HL-60/S4 treated with retinoic acid at 250 ng/mL for 4 days and 3 days (cell line): ENCODE measurements at regions not wholly inside any gene's neighbourhood (a gene's known extent, or its start where the extent isn't known, plus 50 kb on each side); places are given as distances from the start of the nearest gene placed in this dataset.
"Not testable (repeated sequence)": the region's sequence is repeated elsewhere in the genome, so short reads cannot be mapped to it uniquely, and the experiment has no call there.

Experiments used
- in situ Hi-C: fragments of 300-500 bp; cut with MboI; formaldehyde crosslinking; loops from 2 replicates; pipeline ENCODE4 v1.7.0; 2022; ENCODE audit warnings: low sequenced_read_pairs

DNA sequence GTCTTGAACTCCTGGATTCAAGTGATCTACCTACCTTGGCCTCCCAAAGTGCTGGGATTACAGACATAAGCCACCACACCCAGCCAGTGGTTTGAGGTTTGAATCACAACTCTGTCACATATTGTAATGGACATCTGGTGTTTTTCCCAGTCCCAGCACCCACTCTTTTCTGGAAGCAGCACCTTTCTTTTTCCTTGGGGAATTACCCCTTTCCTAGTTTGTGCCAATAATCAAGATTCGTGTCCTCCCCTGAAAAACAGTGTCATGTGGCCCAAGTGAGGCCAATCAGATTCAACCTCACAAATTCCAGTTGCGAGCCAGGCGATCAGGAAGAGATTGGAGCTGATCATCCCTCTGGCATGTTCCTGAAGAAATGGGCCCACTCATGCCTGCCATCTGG is 71.7 kb upstream of the SGK1 start:
- in situ Hi-C loops: no loop called here

DNA sequence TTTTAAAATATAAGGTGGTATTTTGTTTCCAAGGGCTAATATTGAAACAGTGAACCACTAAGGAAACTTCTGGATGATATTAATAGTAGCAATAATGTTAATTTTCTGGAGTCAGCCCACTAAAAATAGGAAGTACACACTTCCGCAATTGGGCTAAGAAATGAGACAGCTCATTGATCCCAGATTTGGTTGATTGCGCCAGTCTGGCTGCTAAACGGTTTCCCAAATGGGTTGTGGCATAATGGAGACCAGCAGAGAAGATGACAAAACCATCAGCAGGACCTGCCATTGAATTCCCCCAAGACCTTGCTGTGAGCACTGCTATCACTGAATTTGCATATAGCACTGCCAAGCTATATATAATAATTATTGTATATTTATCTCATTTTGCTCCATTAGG is 71.2 kb upstream of the SGK1 start:
- in situ Hi-C loops: no loop called here

DNA sequence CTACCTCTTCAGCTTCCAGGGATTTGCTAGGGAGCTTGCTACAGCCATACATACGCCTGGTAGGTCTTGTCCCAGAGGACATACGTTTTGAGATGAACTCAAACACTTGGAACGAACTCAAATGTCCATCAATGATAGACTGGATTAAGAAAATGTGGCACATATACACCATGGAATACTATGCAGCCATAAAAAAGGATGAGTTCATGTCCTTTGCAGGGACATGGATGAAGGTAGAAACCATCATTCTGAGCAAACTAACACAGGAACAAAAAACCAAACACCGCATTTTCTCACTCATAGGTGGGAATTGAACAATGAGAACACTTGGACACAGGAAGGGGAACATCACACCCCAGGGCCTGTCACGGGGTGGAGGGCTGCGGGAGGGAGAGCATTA is 68.6 kb upstream of the SGK1 start:
- in situ Hi-C loops: not testable (repeated sequence)

DNA sequence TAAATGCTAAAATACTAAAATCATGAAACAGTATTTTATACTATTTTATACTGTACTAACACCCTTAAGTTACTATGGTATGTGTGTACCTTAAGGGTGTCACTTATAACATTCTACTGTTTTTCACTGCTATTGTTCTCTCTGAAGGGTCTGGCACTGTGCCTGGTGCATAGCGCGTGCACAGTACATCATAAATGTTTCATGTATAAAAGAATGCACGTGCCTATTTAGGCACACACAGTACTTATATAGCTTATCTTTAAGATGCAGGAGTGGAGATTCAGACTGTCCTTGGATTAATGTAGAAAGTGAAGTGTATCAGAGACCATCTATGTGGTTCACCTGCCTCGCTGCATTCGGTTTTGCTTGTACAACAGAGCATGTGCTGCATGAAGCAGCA is 64.0 kb upstream of the SGK1 start:
- in situ Hi-C loops: no loop called here

DNA sequence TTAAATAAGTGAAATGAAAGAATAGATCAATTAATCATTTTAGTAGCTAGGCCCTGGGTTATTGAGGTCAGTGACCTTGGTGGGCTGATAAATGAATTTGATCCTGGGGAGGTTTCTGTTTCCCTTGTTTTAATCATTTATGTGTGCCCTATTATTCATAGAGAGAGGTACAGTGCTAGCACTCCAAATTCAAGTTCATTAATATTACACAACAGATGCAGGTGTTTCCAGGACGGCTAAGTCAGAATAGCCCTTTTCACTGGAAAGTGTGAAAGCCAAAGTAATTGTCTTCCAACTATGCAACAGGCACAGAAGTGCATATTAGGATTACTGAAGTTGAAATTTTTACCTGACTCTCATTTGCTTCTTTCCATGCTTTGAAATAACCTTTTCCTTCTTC is 61.7 kb upstream of the SGK1 start:
- in situ Hi-C loops: no loop called here

DNA sequence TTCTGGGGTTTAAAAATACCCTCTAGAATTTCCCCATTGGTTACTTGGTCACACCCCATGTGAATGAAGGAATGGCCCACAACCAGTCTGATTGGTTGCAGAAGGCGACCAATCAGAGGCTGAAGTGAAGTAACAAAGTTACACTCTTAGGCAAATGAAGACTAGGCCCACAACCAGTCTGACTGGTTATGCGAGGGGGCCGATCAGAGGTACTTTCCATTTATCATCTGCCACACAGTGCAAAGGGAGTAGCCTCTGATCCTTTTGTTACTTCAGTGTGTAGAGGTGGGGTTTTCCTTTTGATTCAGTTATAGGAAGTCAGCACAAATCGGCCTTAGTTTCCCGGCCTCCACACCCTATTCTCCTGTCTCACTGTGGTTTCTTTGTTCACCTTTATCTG is 61.2 kb upstream of the SGK1 start:
- in situ Hi-C loops: no loop called here

DNA sequence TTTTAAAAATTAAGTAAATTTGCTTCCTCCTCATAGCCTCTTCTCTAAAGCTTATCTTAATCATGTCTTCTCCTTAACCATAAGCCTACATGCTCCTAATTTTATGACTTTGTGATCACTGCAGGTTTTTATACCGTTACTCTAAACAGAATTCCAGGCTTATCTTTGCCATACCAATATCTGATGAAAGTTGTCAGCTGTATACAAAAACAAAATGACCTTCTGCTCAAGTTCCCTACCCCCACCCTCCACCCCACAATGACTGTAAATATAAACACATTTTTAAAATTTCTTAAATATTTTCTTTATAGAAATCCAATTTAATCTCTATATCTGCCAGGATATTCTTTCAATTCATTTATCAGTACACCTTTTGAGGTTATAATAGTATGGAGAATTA is 60.5 kb upstream of the SGK1 start:
- in situ Hi-C loops: no loop called here

DNA sequence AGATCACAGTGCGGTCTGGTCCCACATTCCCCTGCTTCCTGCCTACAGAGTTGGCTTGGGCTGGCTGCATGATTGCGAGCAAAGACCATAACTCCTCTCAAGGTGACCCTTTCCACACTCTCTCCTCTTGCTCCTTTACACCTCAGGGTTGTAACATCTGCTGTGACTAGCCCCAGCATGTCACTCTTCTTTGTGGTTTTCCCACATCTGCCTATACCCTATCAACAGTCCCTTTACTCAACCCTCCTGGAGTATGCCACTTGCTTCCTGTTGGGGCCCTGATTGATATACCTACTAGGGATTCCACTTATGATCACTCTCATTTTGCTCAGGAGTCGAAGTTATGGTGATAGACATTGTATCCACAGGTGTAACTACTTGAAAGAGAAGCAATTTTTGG is 58.9 kb upstream of the SGK1 start:
- in situ Hi-C loops: no loop called here

DNA sequence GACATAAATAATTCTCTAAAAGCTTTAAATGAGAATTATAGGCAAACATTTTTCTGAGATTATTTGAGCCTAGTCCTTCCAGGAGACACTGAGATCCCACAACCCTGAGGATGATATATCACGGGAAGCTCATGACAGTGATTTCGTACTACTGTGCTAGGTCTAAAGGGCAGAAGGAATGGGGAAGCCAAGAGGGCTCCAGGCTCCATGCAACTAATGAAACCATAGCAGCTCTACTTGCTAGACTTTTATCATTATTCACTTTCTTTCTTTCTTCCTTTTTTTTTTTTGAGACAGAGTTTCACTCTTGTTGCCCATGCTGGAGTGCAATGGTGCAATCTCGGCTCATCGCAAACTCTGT is 57.3 kb upstream of the SGK1 start:
- in situ Hi-C loops: no loop called here

DNA sequence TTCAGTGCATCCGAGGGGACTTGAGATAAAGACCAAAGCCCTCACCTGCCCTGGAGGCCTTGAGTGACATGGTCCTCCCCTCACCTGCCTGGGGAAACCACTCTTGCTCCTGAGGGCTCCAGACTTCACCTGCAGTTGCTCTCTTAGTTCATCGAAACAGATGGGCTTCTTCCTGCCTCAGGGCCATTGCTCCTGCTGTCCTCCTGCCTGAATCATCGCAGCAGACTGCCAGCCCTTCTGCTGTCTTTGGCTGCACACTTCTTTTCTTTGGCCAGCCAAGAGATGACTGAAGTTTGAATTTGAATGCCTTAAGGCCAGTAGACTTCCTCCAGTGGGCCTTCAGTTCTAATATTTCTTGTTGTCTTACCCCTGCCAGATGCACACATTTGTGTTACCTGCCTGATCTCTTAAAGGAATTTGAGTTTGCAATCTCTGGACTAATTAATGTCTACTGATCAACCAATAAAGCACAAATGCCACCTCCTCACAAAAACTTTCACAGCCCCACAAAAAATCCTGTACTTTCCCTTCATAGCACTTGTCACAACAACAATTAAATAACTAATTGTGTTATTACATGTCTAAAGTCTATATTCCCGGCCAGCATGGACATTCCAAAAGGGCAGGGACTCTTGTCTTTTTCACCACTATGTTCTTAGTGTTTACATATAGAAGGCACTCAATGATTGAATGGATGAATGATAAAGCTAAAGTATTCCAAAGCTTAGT is 56.7 kb upstream of the SGK1 start:
- in situ Hi-C loops: no loop called here

DNA sequence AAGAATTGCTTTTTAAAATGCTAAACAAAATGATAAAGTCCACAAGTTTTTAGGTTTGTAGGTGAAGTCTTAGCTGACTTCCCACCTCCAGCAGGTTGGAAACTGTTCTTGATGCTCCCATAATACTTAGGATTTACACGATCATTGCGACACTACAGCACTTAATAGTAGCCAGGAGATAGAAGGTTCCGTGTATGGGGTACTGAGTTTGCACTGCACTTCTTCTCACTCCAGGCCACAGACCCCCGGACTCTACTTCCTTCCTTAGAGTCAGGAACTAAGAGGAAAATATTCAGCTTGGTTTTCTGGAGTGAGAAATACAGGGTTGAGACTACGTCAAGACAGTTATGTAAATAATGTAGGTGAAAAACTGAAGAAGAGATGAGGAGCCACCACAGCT is 56.1 kb upstream of the SGK1 start:
- in situ Hi-C loops: no loop called here

DNA sequence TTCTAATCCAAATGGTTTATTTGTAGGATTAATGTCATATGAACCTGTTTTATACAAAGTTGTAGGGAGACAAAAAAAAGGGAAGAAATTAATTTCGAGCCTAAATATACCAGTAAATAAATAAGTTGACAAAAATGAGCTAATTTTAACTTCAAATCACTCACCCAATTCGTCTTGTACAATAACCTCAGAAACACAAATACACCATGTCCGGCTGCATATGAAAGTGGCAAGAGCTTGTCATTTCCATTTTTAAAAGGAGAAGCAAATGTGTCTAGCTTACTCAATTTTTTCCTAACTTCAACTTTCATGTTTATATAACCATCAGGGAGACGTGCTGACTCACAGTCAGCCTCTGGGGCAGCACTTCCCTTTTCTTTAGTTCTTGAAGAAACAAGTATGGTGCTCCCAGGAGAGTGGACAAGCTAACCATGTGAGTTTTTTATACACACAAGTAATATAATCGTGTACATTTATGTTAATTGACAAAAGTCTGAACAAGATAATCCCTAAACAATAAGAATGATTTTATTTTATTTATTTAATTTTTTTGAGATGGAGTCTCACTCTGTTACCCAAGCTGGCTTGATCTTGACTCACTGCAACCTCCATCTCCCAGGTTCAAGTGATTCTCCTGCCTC is 55.5 kb upstream of the SGK1 start:
- in situ Hi-C loops: no loop called here

DNA sequence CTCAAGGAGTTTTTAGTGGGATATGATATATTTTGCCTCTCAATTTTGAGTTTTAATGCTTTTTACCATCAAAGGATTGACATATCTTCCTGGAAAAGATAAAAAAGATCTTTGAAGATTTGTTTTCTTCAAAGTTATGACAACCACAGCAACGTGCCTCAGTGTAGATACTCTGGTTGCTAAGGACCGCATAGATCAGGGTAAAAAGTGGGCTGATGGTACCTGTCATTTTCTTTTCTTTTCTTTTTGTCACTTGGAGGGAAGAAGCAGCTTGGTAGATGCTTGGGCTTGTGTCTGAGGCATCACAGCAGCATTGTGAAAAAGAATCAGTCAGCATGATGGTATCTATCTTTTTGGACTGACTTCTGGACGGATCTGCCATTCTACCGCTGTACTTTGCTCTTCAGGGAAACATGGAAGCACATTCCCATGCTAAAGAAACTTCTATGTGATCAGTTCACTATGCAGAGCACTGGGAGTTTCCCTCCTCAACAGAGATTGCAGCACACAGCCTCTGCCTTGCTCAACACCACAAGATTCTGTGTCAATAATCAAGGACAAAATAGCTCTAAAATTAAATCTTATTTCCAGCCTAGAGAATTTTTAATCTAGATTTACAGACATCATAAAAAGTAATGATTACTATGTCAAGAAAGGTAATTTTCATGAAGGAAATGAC is 54.8 kb upstream of the SGK1 start:
- in situ Hi-C loops: no loop called here

DNA sequence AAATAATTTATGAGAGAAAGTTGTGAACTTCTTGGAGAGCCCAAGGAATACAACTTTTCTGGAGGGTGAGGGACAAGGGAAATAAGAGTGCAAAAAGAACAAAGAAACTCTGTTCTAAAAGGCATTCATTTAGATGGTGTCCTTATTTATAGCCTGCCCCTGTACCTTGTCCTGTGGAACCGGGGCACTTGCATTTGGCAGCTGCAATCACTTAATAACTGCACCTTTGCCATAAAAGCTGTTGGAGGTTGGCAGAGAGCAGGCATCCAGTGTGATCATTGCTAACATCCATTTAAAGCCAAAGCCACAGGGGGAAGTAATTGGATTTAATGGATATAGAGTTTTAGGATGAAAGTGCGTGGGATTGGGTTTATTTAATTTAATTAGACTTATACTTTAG is 50.8 kb upstream of the SGK1 start:
- in situ Hi-C loops: no loop called here
